ENCODE measurements at regions not wholly inside any gene's neighbourhood (a gene's known extent, or its start where the extent isn't known, plus 50 kb on each side); places are given as distances from the start of the nearest gene placed in this dataset.
A peak's percentile ranks its signal among the peaks of the same experiment; 100 is the strongest.

GRCh38 chr2:136250131-136250530 is 132.2 kb upstream of the CXCR4 start:
- no peaks in the 10 kb centered on the region for H3K36me3 ChIP-seq (ENCODE audit: control insufficient read depth, insufficient read depth, low read length)
- no peaks in the 10 kb centered on the region for H3K9me3 ChIP-seq (ENCODE audit: control insufficient read depth, insufficient read depth, low read length)
- intact Hi-C loops (cut with micrococcal nuclease): no loop called here
- TF ChIP-seq, protein P1, sequence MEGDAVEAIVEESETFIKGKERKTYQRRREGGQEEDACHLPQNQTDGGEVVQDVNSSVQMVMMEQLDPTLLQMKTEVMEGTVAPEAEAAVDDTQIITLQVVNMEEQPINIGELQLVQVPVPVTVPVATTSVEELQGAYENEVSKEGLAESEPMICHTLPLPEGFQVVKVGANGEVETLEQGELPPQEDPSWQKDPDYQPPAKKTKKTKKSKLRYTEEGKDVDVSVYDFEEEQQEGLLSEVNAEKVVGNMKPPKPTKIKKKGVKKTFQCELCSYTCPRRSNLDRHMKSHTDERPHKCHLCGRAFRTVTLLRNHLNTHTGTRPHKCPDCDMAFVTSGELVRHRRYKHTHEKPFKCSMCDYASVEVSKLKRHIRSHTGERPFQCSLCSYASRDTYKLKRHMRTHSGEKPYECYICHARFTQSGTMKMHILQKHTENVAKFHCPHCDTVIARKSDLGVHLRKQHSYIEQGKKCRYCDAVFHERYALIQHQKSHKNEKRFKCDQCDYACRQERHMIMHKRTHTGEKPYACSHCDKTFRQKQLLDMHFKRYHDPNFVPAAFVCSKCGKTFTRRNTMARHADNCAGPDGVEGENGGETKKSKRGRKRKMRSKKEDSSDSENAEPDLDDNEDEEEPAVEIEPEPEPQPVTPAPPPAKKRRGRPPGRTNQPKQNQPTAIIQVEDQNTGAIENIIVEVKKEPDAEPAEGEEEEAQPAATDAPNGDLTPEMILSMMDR (IDR thresholded peaks at IDR 0.05): no peak
- ATAC-seq: no peak
- Mint-ChIP-seq H3K36me3 (no peaks in the 10 kb centered on the region), H3K27ac (no peak overlapping the region), H3K4me3 (no peak overlapping the region), H3K27me3 (ENCODE audit: low read depth in 2 of 2) (peaks cover 4 to 8% of the 10 kb centered on the region in 2 donors), H3K9me3 (no peaks in the 10 kb centered on the region), H3K4me1 (peaks cover 23 to 31% of the 10 kb centered on the region in 2 donors)
- DNase-seq: no peak
- 88% methylated on average over 3 of the region's 3 CpGs for WGBS (ENCODE audit: insufficient coverage)
- peaks cover 17% of the 10 kb centered on the region for H3K4me1 ChIP-seq (ENCODE audit: control insufficient read depth, insufficient read depth, low read length)
- H3K27me3 ChIP-seq (ENCODE audit: control insufficient read depth, insufficient read depth, low read length): no peaks in the 10 kb centered on the region
- no peak overlapping the region for H3K4me3 ChIP-seq (ENCODE audit: low read length)
- no peak overlapping the region for H3K27ac ChIP-seq (ENCODE audit: low read length)

GRCh38 chr2:136248907-136249306 is 131.0 kb upstream of the CXCR4 start:
- Histone ChIP-seq H3K27ac (ENCODE audit: low read length) (no peak overlapping the region), H3K27me3 (ENCODE audit: control insufficient read depth, insufficient read depth, low read length) (no peaks in the 10 kb centered on the region), H3K9me3 (ENCODE audit: control insufficient read depth, insufficient read depth, low read length) (no peaks in the 10 kb centered on the region), H3K36me3 (ENCODE audit: control insufficient read depth, insufficient read depth, low read length) (no peaks in the 10 kb centered on the region), H3K4me1 (ENCODE audit: control insufficient read depth, insufficient read depth, low read length) (peaks cover 19% of the 10 kb centered on the region), H3K4me3 (ENCODE audit: low read length) (no peak overlapping the region)
- TF ChIP-seq, protein P1 (IDR thresholded peaks at IDR 0.05): no peak
- Mint-ChIP-seq H3K4me3 (no peak overlapping the region), H3K27ac (peak overlapping the region in 1 of 2 donors; percentile 57), H3K27me3 (ENCODE audit: low read depth in 2 of 2) (peaks cover 4 to 8% of the 10 kb centered on the region in 2 donors), H3K4me1 (peaks cover 23 to 31% of the 10 kb centered on the region in 2 donors), H3K9me3 (no peaks in the 10 kb centered on the region), H3K36me3 (no peaks in the 10 kb centered on the region)
- ATAC-seq (no peak), DNase-seq (no peak)
- WGBS (ENCODE audit: insufficient coverage): 90% methylated on average over 2 of the region's 2 CpGs
- intact Hi-C loops (cut with micrococcal nuclease): no loop called here

DNA sequence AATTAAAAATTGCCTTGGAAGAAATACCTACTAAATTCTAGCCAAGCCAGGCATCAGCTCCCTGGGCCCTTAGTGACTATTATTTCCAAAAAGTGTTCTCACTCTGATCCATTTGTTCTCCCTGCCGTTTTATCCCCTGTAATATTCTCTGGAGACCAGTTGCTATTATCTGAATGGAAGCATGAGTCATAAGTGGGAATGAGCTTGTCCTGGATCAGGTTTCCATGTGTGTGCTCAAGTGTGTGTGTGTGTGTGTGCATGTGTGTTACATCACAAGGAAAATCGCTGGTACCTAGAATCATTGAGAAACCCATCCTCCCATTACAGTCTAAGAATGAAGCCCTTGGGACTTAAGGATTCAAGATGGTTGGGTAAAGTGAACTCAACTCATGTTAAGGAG is 130.3 kb upstream of the CXCR4 start:
- peaks cover 19% of the 10 kb centered on the region for H3K4me1 ChIP-seq (ENCODE audit: control insufficient read depth, insufficient read depth, low read length)
- H3K27ac Mint-ChIP-seq: peak overlapping the region in 1 of 2 donors; percentile 57
- ATAC-seq: no peak
- no peaks in the 10 kb centered on the region for H3K9me3 Mint-ChIP-seq
- intact Hi-C loops (cut with micrococcal nuclease): no loop called here
- 100% methylated on average over 1 of the region's 2 CpGs for WGBS (ENCODE audit: insufficient coverage)
- peaks cover 4 to 8% of the 10 kb centered on the region in 2 donors for H3K27me3 Mint-ChIP-seq (ENCODE audit: low read depth in 2 of 2)
- no peak overlapping the region for H3K4me3 ChIP-seq (ENCODE audit: low read length)
- H3K4me3 Mint-ChIP-seq: no peak overlapping the region
- no peaks in the 10 kb centered on the region for H3K9me3 ChIP-seq (ENCODE audit: control insufficient read depth, insufficient read depth, low read length)
- peaks cover 24 to 37% of the 10 kb centered on the region in 2 donors for H3K4me1 Mint-ChIP-seq
- H3K27ac ChIP-seq (ENCODE audit: low read length): no peak overlapping the region
- no peak for DNase-seq
- TF ChIP-seq, protein P1 (IDR thresholded peaks at IDR 0.05): no peak
- H3K36me3 ChIP-seq (ENCODE audit: control insufficient read depth, insufficient read depth, low read length): no peaks in the 10 kb centered on the region
- H3K36me3 Mint-ChIP-seq: no peaks in the 10 kb centered on the region
- no peaks in the 10 kb centered on the region for H3K27me3 ChIP-seq (ENCODE audit: control insufficient read depth, insufficient read depth, low read length)

DNA sequence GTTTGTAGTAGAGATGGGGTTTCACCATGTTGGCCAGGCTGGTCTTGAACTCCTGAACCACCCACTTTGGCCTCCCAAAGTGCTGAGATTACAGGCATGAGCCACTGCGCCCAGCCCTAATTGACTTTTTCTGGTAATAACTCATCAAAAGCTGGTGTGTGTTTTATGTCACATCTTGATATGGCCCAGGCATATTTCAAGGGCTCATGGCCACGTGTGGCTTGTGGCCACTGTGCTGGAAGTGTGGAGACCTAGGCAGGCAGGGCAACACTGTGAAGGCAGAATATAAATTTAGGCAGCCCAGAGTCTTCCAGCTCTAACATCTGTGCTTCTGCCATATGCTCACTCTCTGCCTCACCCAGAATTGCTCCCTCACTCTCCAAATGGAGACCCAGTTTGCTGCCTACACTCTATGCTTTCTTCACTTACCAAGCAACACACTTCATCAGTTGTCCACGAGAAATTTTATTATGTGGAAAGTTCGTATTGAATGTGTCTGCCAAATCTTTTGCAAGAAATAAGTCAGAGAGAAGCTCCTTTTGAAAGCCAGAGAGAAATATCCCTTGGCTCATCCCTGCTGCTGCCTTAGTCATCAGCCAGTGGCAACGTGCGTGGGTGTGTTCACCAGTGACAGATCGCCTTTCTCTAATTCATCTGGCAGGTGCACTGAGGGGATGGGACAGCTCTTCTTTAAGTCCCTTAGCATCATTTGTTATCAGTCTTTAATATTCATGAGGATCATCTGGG is 129.4 kb upstream of the CXCR4 start:
- peaks cover 28% of the 10 kb centered on the region for H3K4me1 ChIP-seq (ENCODE audit: control insufficient read depth, insufficient read depth, low read length)
- Mint-ChIP-seq H3K27ac (no peak overlapping the region), H3K36me3 (no peaks in the 10 kb centered on the region), H3K4me3 (no peak overlapping the region), H3K9me3 (no peaks in the 10 kb centered on the region), H3K27me3 (ENCODE audit: low read depth in 2 of 2) (peaks cover 4 to 8% of the 10 kb centered on the region in 2 donors), H3K4me1 (peaks cover 32 to 45% of the 10 kb centered on the region in 2 donors)
- no peaks in the 10 kb centered on the region for H3K27me3 ChIP-seq (ENCODE audit: control insufficient read depth, insufficient read depth, low read length)
- H3K4me3 ChIP-seq (ENCODE audit: low read length): no peak overlapping the region
- intact Hi-C loops (cut with micrococcal nuclease): no loop called here
- DNase-seq (no peak), ATAC-seq (no peak)
- 81% methylated on average over 6 of the region's 7 CpGs for WGBS (ENCODE audit: insufficient coverage)
- TF ChIP-seq, protein P1 (IDR thresholded peaks at IDR 0.05): no peak
- no peaks in the 10 kb centered on the region for H3K9me3 ChIP-seq (ENCODE audit: control insufficient read depth, insufficient read depth, low read length)
- no peak overlapping the region for H3K27ac ChIP-seq (ENCODE audit: low read length)
- no peaks in the 10 kb centered on the region for H3K36me3 ChIP-seq (ENCODE audit: control insufficient read depth, insufficient read depth, low read length)
